ENCODE measurements at regions not wholly inside any gene's neighbourhood (a gene's known extent, or its start where the extent isn't known, plus 50 kb on each side); places are given as distances from the start of the nearest gene placed in this dataset.
"Not testable (repeated sequence)": the region's sequence is repeated elsewhere in the genome, so short reads cannot be mapped to it uniquely, and the experiment has no call there.

- Histone ChIP-seq H3K27me3 (ENCODE audit: insufficient read depth, low read length) (no peaks in the 10 kb centered on the region), H3K79me2 (ENCODE audit: control insufficient read depth, insufficient read depth, low read length, unreplicated experiment) (no peaks in the 10 kb centered on the region), H2AFZ (ENCODE audit: low read length, unreplicated experiment) (no peak overlapping the region), H3K4me1 (ENCODE audit: control insufficient read depth, insufficient read depth, low read length, unreplicated experiment) (no peaks in the 10 kb centered on the region), H3K27ac (ENCODE audit: low read depth, low read length) (no peak overlapping the region), H3K4me3 (ENCODE audit: low read depth, low read length) (no peak overlapping the region), H3K36me3 (ENCODE audit: insufficient read depth, low read length) (no peaks in the 10 kb centered on the region)
These were observed 183.1 kb downstream of the RMST start for GRCh38 chr12:97645726-97646125.

DNA sequence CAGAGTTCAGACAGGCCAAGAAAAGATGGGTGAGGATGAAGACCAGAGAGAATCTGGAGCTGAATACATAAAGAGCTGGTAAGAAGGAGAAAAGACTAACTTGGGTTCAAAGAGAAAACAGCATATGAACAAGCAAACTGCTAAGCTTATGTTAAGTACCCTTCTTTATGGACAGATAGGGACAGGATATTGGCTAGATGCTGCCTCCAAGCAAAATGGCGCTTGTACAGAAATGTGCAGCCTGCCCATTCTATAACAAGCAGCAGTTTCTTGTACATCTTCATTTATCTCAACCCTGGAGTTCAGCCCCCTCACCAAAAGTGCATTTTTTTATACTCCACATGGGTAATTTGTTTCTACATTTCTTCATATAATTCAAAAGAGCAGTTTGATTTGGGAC, 184.5 kb downstream of the RMST start:
- Histone ChIP-seq H3K27me3 (ENCODE audit: insufficient read depth, low read length) (no peaks in the 10 kb centered on the region), H3K36me3 (ENCODE audit: insufficient read depth, low read length) (no peaks in the 10 kb centered on the region), H2AFZ (ENCODE audit: low read length, unreplicated experiment) (no peak overlapping the region), H3K27ac (ENCODE audit: low read depth, low read length) (no peak overlapping the region), H3K79me2 (ENCODE audit: control insufficient read depth, insufficient read depth, low read length, unreplicated experiment) (no peaks in the 10 kb centered on the region), H3K4me3 (ENCODE audit: low read depth, low read length) (no peak overlapping the region), H3K4me1 (ENCODE audit: control insufficient read depth, insufficient read depth, low read length, unreplicated experiment) (no peaks in the 10 kb centered on the region)

DNA sequence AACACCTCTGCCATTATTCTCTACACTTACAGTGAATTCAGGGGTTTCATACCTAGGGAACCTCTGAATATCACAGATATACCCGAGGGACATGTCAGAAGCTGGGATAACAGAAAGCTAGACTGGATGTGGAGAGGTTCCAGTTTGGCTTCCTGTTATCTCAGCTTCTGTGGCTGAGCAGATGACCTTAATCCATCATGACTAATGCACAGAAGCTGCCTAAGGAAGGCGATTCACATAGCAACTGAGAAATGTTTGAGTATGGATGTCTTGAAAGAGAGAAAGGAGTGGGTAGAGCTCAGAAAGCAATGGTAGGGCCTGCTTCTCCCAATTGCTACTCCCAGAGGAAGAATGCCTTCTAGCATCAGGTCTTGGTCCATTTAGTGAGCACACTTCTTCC, 187.6 kb downstream of the RMST start:
- Histone ChIP-seq H2AFZ (ENCODE audit: low read length, unreplicated experiment) (no peak overlapping the region), H3K27me3 (ENCODE audit: insufficient read depth, low read length) (no peaks in the 10 kb centered on the region), H3K4me3 (ENCODE audit: low read depth, low read length) (no peak overlapping the region), H3K79me2 (ENCODE audit: control insufficient read depth, insufficient read depth, low read length, unreplicated experiment) (no peaks in the 10 kb centered on the region), H3K36me3 (ENCODE audit: insufficient read depth, low read length) (no peaks in the 10 kb centered on the region), H3K4me1 (ENCODE audit: control insufficient read depth, insufficient read depth, low read length, unreplicated experiment) (no peaks in the 10 kb centered on the region), H3K27ac (ENCODE audit: low read depth, low read length) (no peak overlapping the region)

DNA sequence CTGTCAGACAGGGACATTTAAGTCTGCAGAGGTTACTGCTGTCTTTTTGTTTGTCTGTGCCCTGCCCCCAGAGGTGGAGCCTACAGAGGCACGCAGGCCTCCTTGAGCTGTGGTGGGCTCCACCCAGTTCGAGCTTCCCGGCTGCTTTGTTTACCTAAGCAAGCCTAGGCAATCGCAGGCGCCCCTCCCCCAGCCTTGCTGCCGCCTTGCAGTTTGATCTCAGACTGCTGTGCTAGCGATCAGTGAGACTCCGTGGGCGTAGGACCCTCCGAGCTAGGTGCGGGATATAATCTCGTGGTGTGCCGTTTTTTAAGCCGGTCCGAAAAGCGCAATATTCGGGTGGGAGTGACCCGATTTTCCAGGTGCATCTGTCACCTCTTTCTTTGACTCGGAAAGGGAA, 193.9 kb downstream of the RMST start:
- H3K4me3 ChIP-seq (ENCODE audit: low read depth, low read length); H3K27me3 ChIP-seq (ENCODE audit: insufficient read depth, low read length); H3K36me3 ChIP-seq (ENCODE audit: insufficient read depth, low read length); H3K27ac ChIP-seq (ENCODE audit: low read depth, low read length); H2AFZ ChIP-seq (ENCODE audit: low read length, unreplicated experiment); H3K4me1 ChIP-seq (ENCODE audit: control insufficient read depth, insufficient read depth, low read length, unreplicated experiment); H3K79me2 ChIP-seq (ENCODE audit: control insufficient read depth, insufficient read depth, low read length, unreplicated experiment): not testable (repeated sequence)

DNA sequence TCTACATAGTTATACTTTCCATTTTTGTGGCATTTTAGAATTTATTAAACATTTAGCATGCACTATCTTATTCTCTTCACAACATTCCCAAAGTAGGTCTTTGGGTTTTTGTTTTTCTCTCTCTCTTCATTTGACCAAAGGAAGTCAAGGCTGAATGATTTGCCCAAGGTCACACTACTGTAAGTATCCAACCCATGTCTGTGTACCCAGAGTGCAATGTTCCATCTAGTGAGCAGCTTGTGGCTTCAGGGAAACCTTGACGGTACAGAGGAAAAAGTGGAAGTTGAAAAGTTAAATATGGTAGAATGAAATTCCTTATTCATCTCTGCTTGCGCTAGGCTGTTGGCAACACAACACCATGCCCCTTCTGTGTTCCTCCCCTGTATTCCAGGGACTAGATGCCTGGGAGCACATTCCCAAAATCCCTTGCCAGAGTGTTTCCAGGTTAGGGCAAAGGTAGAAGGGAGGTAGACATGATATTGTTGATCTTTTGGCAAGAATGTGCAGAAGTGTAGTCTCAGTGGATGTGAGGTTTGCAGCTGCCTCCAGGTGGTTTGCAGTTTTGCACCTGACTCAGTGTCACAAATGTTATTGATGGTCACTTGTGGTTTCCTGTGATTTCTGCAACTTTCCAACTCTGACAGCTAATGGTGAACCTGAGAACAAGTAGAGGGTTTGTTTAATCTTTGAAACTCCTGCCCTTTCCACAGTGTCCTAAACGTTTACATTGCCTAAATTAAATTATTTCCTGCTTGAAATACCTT, 196.7 kb downstream of the RMST start:
- Histone ChIP-seq H3K27ac (ENCODE audit: low read depth, low read length) (no peak overlapping the region), H2AFZ (ENCODE audit: low read length, unreplicated experiment) (no peak overlapping the region), H3K27me3 (ENCODE audit: insufficient read depth, low read length) (no peaks in the 10 kb centered on the region), H3K4me1 (ENCODE audit: control insufficient read depth, insufficient read depth, low read length, unreplicated experiment) (no peaks in the 10 kb centered on the region), H3K4me3 (ENCODE audit: low read depth, low read length) (no peak overlapping the region), H3K79me2 (ENCODE audit: control insufficient read depth, insufficient read depth, low read length, unreplicated experiment) (no peaks in the 10 kb centered on the region), H3K36me3 (ENCODE audit: insufficient read depth, low read length) (no peaks in the 10 kb centered on the region)

- no peaks in the 10 kb centered on the region for H3K27me3 ChIP-seq (ENCODE audit: insufficient read depth, low read length)
- H3K27ac ChIP-seq (ENCODE audit: low read depth, low read length) = no peak overlapping the region
- no peaks in the 10 kb centered on the region for H3K4me1 ChIP-seq (ENCODE audit: control insufficient read depth, insufficient read depth, low read length, unreplicated experiment)
- H3K4me3 ChIP-seq (ENCODE audit: low read depth, low read length) = no peak overlapping the region
- H2AFZ ChIP-seq (ENCODE audit: low read length, unreplicated experiment) = no peak overlapping the region
- no peaks in the 10 kb centered on the region for H3K36me3 ChIP-seq (ENCODE audit: insufficient read depth, low read length)
- H3K79me2 ChIP-seq (ENCODE audit: control insufficient read depth, insufficient read depth, low read length, unreplicated experiment) = no peaks in the 10 kb centered on the region
These were observed 203.7 kb downstream of the RMST start for GRCh38 chr12:97666263-97666662.

- no peak overlapping the region for H3K4me3 ChIP-seq (ENCODE audit: low read depth, low read length)
- H2AFZ ChIP-seq (ENCODE audit: low read length, unreplicated experiment) = no peak overlapping the region
- H3K36me3 ChIP-seq (ENCODE audit: insufficient read depth, low read length) = no peaks in the 10 kb centered on the region
- no peaks in the 10 kb centered on the region for H3K79me2 ChIP-seq (ENCODE audit: control insufficient read depth, insufficient read depth, low read length, unreplicated experiment)
- no peaks in the 10 kb centered on the region for H3K27me3 ChIP-seq (ENCODE audit: insufficient read depth, low read length)
- H3K27ac ChIP-seq (ENCODE audit: low read depth, low read length) = no peak overlapping the region
- no peaks in the 10 kb centered on the region for H3K4me1 ChIP-seq (ENCODE audit: control insufficient read depth, insufficient read depth, low read length, unreplicated experiment)
These were observed 210.3 kb downstream of the RMST start for GRCh38 chr12:97672870-97673269.

DNA sequence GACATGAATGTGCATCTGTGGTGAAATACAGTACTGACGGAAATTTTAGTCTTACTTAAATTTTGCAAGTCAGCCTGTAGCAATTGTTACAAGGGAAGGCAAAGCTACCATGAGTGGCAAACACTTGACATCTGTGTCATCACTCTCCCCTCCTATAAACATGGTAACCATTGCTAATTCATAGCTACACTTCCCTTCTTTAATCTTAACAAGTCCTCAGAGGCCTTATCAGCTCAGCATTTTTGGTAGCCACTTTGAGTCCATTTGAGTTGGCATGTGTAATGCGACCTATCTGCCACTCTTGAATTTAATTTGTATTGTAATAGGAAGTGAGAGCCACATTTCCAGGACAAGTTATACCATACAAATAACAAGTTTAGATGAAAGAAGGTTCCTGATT, 218.1 kb downstream of the RMST start:
- Histone ChIP-seq H3K36me3 (ENCODE audit: insufficient read depth, low read length) (no peaks in the 10 kb centered on the region), H3K79me2 (ENCODE audit: control insufficient read depth, insufficient read depth, low read length, unreplicated experiment) (no peaks in the 10 kb centered on the region), H3K4me1 (ENCODE audit: control insufficient read depth, insufficient read depth, low read length, unreplicated experiment) (no peaks in the 10 kb centered on the region), H3K27me3 (ENCODE audit: insufficient read depth, low read length) (no peaks in the 10 kb centered on the region), H3K27ac (ENCODE audit: low read depth, low read length) (no peak overlapping the region), H3K4me3 (ENCODE audit: low read depth, low read length) (no peak overlapping the region), H2AFZ (ENCODE audit: low read length, unreplicated experiment) (no peak overlapping the region)

- no peak overlapping the region for H2AFZ ChIP-seq (ENCODE audit: low read length, unreplicated experiment)
These were observed 219.3 kb downstream of the RMST start for GRCh38 chr12:97681612-97682504.

DNA sequence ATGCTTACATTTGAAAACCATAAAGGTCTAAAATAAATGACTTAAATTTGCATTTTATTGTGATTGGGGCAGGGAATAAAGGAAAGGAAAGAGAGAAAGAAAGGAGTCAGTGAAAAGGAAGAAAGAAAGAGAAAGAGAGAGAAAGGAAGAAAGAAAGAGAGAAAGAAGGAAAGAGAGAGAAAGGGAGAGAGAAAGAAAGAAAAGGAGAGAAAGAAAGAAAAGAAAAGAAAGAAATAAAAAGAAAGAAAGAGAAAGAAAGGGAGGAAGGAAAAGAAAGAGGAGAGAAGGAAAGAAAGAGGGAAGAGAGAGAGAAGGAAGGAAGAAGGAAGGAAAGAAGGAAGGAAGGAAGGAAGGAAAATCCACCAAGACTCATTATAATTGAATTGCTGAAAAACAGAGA, 222.8 kb downstream of the RMST start:
- H2AFZ ChIP-seq (ENCODE audit: low read length, unreplicated experiment) = no peak overlapping the region
- no peaks in the 10 kb centered on the region for H3K27me3 ChIP-seq (ENCODE audit: insufficient read depth, low read length)
- no peaks in the 10 kb centered on the region for H3K36me3 ChIP-seq (ENCODE audit: insufficient read depth, low read length)
- no peak overlapping the region for H3K27ac ChIP-seq (ENCODE audit: low read depth, low read length)
- no peaks in the 10 kb centered on the region for H3K4me1 ChIP-seq (ENCODE audit: control insufficient read depth, insufficient read depth, low read length, unreplicated experiment)
- H3K4me3 ChIP-seq (ENCODE audit: low read depth, low read length) = no peak overlapping the region
- no peaks in the 10 kb centered on the region for H3K79me2 ChIP-seq (ENCODE audit: control insufficient read depth, insufficient read depth, low read length, unreplicated experiment)

More at GRCh38 chr12:97681612-97682504, 219.3 kb downstream of the RMST start:
- no peaks in the 10 kb centered on the region for H3K27me3 ChIP-seq (ENCODE audit: insufficient read depth, low read length)
- no peaks in the 10 kb centered on the region for H3K79me2 ChIP-seq (ENCODE audit: control insufficient read depth, insufficient read depth, low read length, unreplicated experiment)
- no peaks in the 10 kb centered on the region for H3K4me1 ChIP-seq (ENCODE audit: control insufficient read depth, insufficient read depth, low read length, unreplicated experiment)
- H3K27ac ChIP-seq (ENCODE audit: low read depth, low read length) = no peak overlapping the region
- no peak overlapping the region for H3K4me3 ChIP-seq (ENCODE audit: low read depth, low read length)
- H3K36me3 ChIP-seq (ENCODE audit: insufficient read depth, low read length) = no peaks in the 10 kb centered on the region

GRCh38 chr12:97701901-97702300, 239.3 kb downstream of the RMST start:
- no peak overlapping the region for H3K4me3 ChIP-seq (ENCODE audit: low read depth, low read length)
- H3K79me2 ChIP-seq (ENCODE audit: control insufficient read depth, insufficient read depth, low read length, unreplicated experiment) = no peaks in the 10 kb centered on the region
- no peaks in the 10 kb centered on the region for H3K27me3 ChIP-seq (ENCODE audit: insufficient read depth, low read length)
- H3K27ac ChIP-seq (ENCODE audit: low read depth, low read length) = no peak overlapping the region
- no peak overlapping the region for H2AFZ ChIP-seq (ENCODE audit: low read length, unreplicated experiment)
- H3K36me3 ChIP-seq (ENCODE audit: insufficient read depth, low read length) = no peaks in the 10 kb centered on the region
- H3K4me1 ChIP-seq (ENCODE audit: control insufficient read depth, insufficient read depth, low read length, unreplicated experiment) = no peaks in the 10 kb centered on the region
